PC-3 (cell line): ENCODE measurements at regions not wholly inside any gene's neighbourhood (a gene's known extent, or its start where the extent isn't known, plus 50 kb on each side); places are given as distances from the start of the nearest gene placed in this dataset.

ENCODE experiments used
- ATAC-seq: fragments of 200-7000 bp; cut with Tn5 transposase; 2 replicates; pipeline ENCODE4 v1.9.1; 2020; ENCODE audit warnings: mild to moderate bottlenecking, moderate library complexity
- BruUV-seq: library from RNA; stranded (reverse); fragments of 400-500 nt; replicated peaks from 2 replicates; lab custom pipeline; 2021; lab: Mats Ljungman, UMichigan
- CTCF ChIA-PET: fragments of 300-600 bp; sonication (Branson Sonifier 250); formaldehyde crosslinking; loops from one replicate; lab custom pipeline; 2022; ENCODE audit warnings: antibody characterized with exemption; lab: Charles Lee
- POLR2A ChIA-PET: fragments of 300-600 bp; sonication (Branson Sonifier 250); formaldehyde crosslinking; loops from one replicate; lab custom pipeline; 2022; ENCODE audit warnings: antibody characterized with exemption; ENCODE audit not compliant: unreplicated experiment; lab: Charles Lee
- DNase-seq: peaks from one replicate; pipeline ENCODE4 v3.0.0-alpha.2; 2015
- H2AFZ ChIP-seq: fragments of 300-600 bp; sonication (generic); 2 replicates; pipeline ENCODE4 v1.6.0; 2016; ENCODE audit warnings: antibody characterized with exemption, low read length
- H3F3A ChIP-seq: fragments of 300-600 bp; sonication (generic); one replicate; pipeline ENCODE4 v1.6.0; 2017; ENCODE audit warnings: antibody characterized with exemption, low read length, control low read depth, mild to moderate bottlenecking; ENCODE audit not compliant: unreplicated experiment
- H3K27ac ChIP-seq: fragments of 300-600 bp; sonication (generic); 2 replicates; pipeline ENCODE4 v1.5.1; 2016; ENCODE audit warnings: mild to moderate bottlenecking, low read length
- H3K27me3 ChIP-seq: fragments of 300-600 bp; sonication (generic); 2 replicates; pipeline ENCODE4 v1.6.1; 2016; ENCODE audit warnings: low read length, mixed read lengths
- H3K36me3 ChIP-seq: fragments of 300-600 bp; sonication (generic); 2 replicates; pipeline ENCODE4 v1.6.1; 2016; ENCODE audit warnings: low read depth, mixed run types, low read length, mixed read lengths
- H3K4me1 ChIP-seq: fragments of 300-600 bp; sonication (generic); 2 replicates; pipeline ENCODE4 v1.5.1; 2016; ENCODE audit warnings: low read length; ENCODE audit not compliant: insufficient read depth
- H3K4me2 ChIP-seq: fragments of 300-600 bp; sonication (generic); 2 replicates; pipeline ENCODE4 v1.6.0; 2016; ENCODE audit warnings: low read length
- H3K4me3 ChIP-seq: fragments of 300-600 bp; sonication (generic); 2 replicates; pipeline ENCODE4 v1.5.1; 2016; ENCODE audit warnings: mild to moderate bottlenecking, low read length, mixed read lengths
- H3K79me2 ChIP-seq: fragments of 300-600 bp; sonication (generic); 2 replicates; pipeline ENCODE4 v1.6.1; 2017; ENCODE audit warnings: low read length, mixed read lengths
- H3K9ac ChIP-seq: fragments of 300-600 bp; sonication (generic); 2 replicates; pipeline ENCODE4 v1.6.0; 2016; ENCODE audit warnings: mild to moderate bottlenecking, low read length
- H3K9me2 ChIP-seq: fragments of 300-600 bp; sonication (generic); replicated peaks from 2 replicates; pipeline ENCODE4 v1.6.1; 2016; ENCODE audit warnings: mixed run types, low read length, mixed read lengths
- H3K9me3 ChIP-seq: fragments of 300-600 bp; sonication (generic); 2 replicates; pipeline ENCODE4 v1.6.1; 2016; ENCODE audit warnings: low read length, mixed read lengths
- H4K20me1 ChIP-seq: fragments of 300-600 bp; sonication (generic); 2 replicates; pipeline ENCODE4 v1.6.1; 2016; ENCODE audit warnings: low read length, mixed read lengths
- CTCF ChIP-seq: fragments of 300-600 bp; sonication (generic); conservative IDR thresholded peaks from 2 replicates; pipeline ENCODE4 v1.5.1; 2017; ENCODE audit warnings: antibody characterized with exemption, low read depth, mild to moderate bottlenecking, low read length
- EZH2 ChIP-seq: fragments of 300-600 bp; sonication (generic); IDR thresholded peaks from one replicate; pipeline ENCODE4 v1.6.1; 2017; ENCODE audit warnings: antibody characterized with exemption, mild to moderate bottlenecking, low read length; ENCODE audit not compliant: unreplicated experiment
- EZH2phosphoT487 ChIP-seq: fragments of 300-600 bp; sonication (generic); IDR thresholded peaks from 2 replicates; pipeline ENCODE4 v1.6.1; 2018; ENCODE audit warnings: mild to moderate bottlenecking, antibody characterized with exemption, low read length, borderline replicate concordance
- intact Hi-C: fragments of 100-400 bp; cut with micrococcal nuclease; formaldehyde crosslinking; loops from 2 replicates; pipeline ENCODE4 v1.9.0; 2023

DNA sequence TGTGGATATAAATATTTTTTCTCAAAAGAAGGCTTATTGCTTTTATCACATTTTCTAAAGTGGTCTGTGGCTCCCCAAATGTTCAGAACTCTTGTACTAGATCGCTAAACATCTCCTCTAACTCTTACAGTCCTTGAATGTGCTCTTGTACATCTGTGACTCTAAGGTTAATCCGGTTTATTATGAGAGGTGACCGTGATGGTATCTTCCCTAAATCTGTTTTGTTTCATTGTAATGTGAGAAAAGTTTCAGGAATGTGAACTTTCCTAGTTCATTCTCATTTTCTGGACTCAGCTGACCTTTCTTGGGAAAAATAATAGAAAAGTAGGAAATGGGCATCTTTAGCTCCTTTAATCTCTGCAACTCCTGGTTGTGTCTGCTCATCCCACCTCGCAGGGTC, 94.5 kb upstream of the CD180 start:
- no peak overlapping the region for H3K4me3 ChIP-seq
- intact Hi-C loops: no loop called here
- H3K4me2 ChIP-seq: no peak overlapping the region
- H3K9me2 ChIP-seq: no peaks in the 10 kb centered on the region
- no peaks in the 10 kb centered on the region for H3K27me3 ChIP-seq
- no peak overlapping the region for H3K9ac ChIP-seq
- H3K36me3 ChIP-seq: no peaks in the 10 kb centered on the region
- TF ChIP-seq EZH2phosphoT487: no peak
- no peak for TF ChIP-seq CTCF
- no peak for TF ChIP-seq EZH2
- no peak for ATAC-seq
- no peak for DNase-seq
- ChIA-PET CTCF (no interaction called here), POLR2A (no interaction called here)
- BruUV-seq: no TSS peak
- H4K20me1 ChIP-seq: no peaks in the 10 kb centered on the region
- H3F3A ChIP-seq: no peaks in the 10 kb centered on the region
- no peaks in the 10 kb centered on the region for H3K9me3 ChIP-seq
- H3K4me1 ChIP-seq: no peaks in the 10 kb centered on the region
- H2AFZ ChIP-seq: no peak overlapping the region
- no peak overlapping the region for H3K27ac ChIP-seq
- H3K79me2 ChIP-seq: no peaks in the 10 kb centered on the region

GRCh38 chr5:67290655-67291054, 94.1 kb upstream of the CD180 start:
- intact Hi-C loops: no loop called here
- H3K4me2 ChIP-seq: no peak overlapping the region
- no peaks in the 10 kb centered on the region for H3K4me1 ChIP-seq
- CTCF ChIA-PET: no interaction called here
- H3F3A ChIP-seq: no peaks in the 10 kb centered on the region
- H3K27ac ChIP-seq: no peak overlapping the region
- POLR2A ChIA-PET: no interaction called here
- H3K79me2 ChIP-seq: no peaks in the 10 kb centered on the region
- ATAC-seq: no peak
- H3K27me3 ChIP-seq: no peaks in the 10 kb centered on the region
- DNase-seq: no peak
- no peak overlapping the region for H3K4me3 ChIP-seq
- no peak overlapping the region for H3K9ac ChIP-seq
- H3K36me3 ChIP-seq: no peaks in the 10 kb centered on the region
- H3K9me2 ChIP-seq: no peaks in the 10 kb centered on the region
- BruUV-seq: no TSS peak
- no peaks in the 10 kb centered on the region for H3K9me3 ChIP-seq
- no peak overlapping the region for H2AFZ ChIP-seq
- TF ChIP-seq EZH2: no peak
- no peak for TF ChIP-seq CTCF
- TF ChIP-seq EZH2phosphoT487: no peak
- H4K20me1 ChIP-seq: no peaks in the 10 kb centered on the region

- CTCF ChIA-PET: no interaction called here
Observed at GRCh38 chr5:67289763-67290521, 93.3 kb upstream of the CD180 start.

More at GRCh38 chr5:67289763-67290521, 93.3 kb upstream of the CD180 start:
- DNase-seq (no peak), ATAC-seq (no peak)
- no TSS peak for BruUV-seq
- H3F3A ChIP-seq: no peaks in the 10 kb centered on the region
- H3K79me2 ChIP-seq: no peaks in the 10 kb centered on the region
- H3K9me2 ChIP-seq: no peaks in the 10 kb centered on the region
- POLR2A ChIA-PET: no interaction called here
- TF ChIP-seq EZH2phosphoT487 (no peak), EZH2 (no peak), CTCF (no peak)
- H3K4me1 ChIP-seq: no peaks in the 10 kb centered on the region
- no peak overlapping the region for H3K9ac ChIP-seq
- H4K20me1 ChIP-seq: no peaks in the 10 kb centered on the region
- no peak overlapping the region for H3K4me2 ChIP-seq
- no peaks in the 10 kb centered on the region for H3K27me3 ChIP-seq
- H3K4me3 ChIP-seq: no peak overlapping the region
- no peak overlapping the region for H3K27ac ChIP-seq
- H2AFZ ChIP-seq: no peak overlapping the region
- intact Hi-C loops: no loop called here
- H3K9me3 ChIP-seq: no peaks in the 10 kb centered on the region
- H3K36me3 ChIP-seq: no peaks in the 10 kb centered on the region
